Epithelial cell of prostate (primary cell): ENCODE measurements at regions not wholly inside any gene's neighbourhood (a gene's known extent, or its start where the extent isn't known, plus 50 kb on each side); places are given as distances from the start of the nearest gene placed in this dataset.
A peak's percentile ranks its signal among the peaks of the same experiment; 100 is the strongest.

Source experiments
- DNase-seq: peaks from one replicate; pipeline ENCODE4 v3.0.0-alpha.2; 2011; ENCODE audit warnings: low read depth, low spot score
- H3K27ac ChIP-seq: fragments of 450-650 bp; 2 replicates; pipeline ENCODE4 v1.5.1; 2017; ENCODE audit warnings: mild to moderate bottlenecking

GRCh38 chr6:166683477-166683876 lies 56.4 kb upstream of the RPS6KA2 start:
- DNase-seq = no peak
- H3K27ac ChIP-seq = no peak overlapping the region

- DNase-seq = no peak
- H3K27ac ChIP-seq = no peak overlapping the region
Measured at GRCh38 chr6:166679566-166679965, 52.5 kb upstream of the RPS6KA2 start.

- peak; percentile 46 for DNase-seq
- no peak overlapping the region for H3K27ac ChIP-seq
Measured at GRCh38 chr6:166678426-166678825, 51.4 kb upstream of the RPS6KA2 start.

- no peak overlapping the region for H3K27ac ChIP-seq
- no peak for DNase-seq
Measured at GRCh38 chr6:166677941-166678340, 50.9 kb upstream of the RPS6KA2 start.
